Embryonic facial prominence (tissue), 1 donor: ENCODE measurements at regions not wholly inside any gene's neighbourhood (a gene's known extent, or its start where the extent isn't known, plus 50 kb on each side); places are given as distances from the start of the nearest gene placed in this dataset.
A peak's percentile ranks its signal among the peaks of the same experiment; 100 is the strongest.

Experiments used
- DNase-seq: peaks from one replicate; pipeline ENCODE4 v3.0.0-alpha.2; 2016; ENCODE audit errors: extremely low spot score

- DNase-seq = peak; percentile 73
These were observed 288.4 kb downstream of the SNX13 start for GRCh38 chr7:17651863-17652385.

- no peak for DNase-seq
These were observed 285.4 kb downstream of the SNX13 start for GRCh38 chr7:17654940-17655339.

DNA sequence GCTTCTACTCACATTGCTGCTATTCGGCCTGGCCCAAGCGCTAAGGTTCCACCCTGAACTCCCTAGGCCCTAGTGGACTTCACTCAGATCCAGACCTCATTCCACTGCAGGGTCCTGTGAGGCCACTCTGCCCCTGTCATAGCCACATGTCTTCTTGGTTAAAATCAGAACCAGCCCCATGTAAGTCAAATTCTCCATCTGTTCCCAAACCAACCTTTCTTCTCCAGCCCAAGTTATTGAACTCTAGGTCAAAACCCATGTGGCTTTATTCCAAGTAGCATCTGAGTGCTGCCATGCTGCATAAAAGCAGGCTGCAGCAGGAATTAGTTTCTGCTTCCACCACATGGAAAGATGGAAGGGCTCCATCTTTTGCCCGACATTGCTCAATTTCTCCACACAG, 281.2 kb downstream of the SNX13 start:
- DNase-seq = no peak

- no peak for DNase-seq
These were observed 280.2 kb downstream of the SNX13 start for GRCh38 chr7:17660116-17660515.

- DNase-seq = no peak
These were observed 278.2 kb downstream of the SNX13 start for GRCh38 chr7:17661982-17662585.

- no peak for DNase-seq
These were observed 277.1 kb downstream of the SNX13 start for GRCh38 chr7:17663061-17663675.

DNA sequence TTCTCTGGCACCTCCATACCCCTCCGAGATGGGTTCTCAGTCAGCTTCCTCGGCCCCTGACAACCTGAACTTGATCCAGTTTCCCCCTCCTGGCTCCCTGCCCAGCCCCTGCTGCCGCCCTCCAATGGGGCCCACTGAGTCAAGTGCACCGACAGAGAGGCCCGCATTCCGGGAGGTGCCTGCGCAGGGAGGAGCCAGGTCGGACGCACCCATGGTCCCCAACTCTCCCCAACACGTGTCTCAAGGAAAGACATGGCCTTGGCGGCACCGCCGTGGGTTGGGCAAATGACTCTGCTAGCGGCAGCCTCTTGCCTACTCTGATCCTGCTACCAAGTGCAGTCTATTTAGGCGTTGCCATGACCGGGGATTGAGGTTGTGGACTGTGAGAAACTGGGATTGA, 275.3 kb downstream of the SNX13 start:
- DNase-seq = no peak

- no peak for DNase-seq
These were observed 272.2 kb downstream of the SNX13 start for GRCh38 chr7:17668122-17668521.

GRCh38 chr7:17669204-17669603, 271.1 kb downstream of the SNX13 start:
- DNase-seq = no peak

DNA sequence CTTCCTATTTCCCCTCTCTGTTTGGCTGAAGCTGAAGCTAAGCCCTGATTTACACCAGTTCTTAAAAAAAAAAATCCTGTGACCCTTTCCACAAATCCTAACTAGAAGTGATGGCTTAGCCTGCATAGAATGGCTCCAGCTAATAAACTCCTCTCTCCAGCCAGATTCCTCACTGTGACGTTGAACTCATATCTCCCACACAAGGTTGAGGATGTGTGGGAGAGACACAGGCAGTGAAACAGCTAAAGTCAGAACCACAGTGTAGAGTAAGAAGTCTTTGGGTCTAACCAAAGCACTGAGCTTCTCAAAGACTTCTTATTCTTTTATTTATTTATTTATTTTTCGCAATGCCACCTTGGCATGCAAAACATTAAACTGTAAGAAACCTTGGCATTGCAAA, 268.3 kb downstream of the SNX13 start:
- DNase-seq = no peak

DNA sequence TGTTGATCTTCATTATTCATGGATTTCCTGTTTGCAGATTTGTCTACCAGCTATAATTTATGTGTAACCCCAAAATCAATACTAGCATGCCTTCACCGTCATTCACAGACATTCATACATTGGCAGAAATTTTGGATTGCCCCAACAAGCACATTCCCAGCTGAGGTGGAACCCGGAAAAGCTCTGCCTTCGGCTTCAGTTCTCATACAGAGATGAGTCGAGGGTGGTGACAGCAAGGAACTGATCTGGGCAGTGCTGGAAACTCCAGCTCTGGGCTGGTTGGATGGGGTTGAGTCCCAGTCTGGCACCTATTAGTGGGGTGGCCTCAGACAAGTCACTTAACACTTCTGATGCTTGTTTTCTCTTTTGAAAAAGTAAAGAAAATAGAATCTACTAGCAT, 267.5 kb downstream of the SNX13 start:
- no peak for DNase-seq

DNA sequence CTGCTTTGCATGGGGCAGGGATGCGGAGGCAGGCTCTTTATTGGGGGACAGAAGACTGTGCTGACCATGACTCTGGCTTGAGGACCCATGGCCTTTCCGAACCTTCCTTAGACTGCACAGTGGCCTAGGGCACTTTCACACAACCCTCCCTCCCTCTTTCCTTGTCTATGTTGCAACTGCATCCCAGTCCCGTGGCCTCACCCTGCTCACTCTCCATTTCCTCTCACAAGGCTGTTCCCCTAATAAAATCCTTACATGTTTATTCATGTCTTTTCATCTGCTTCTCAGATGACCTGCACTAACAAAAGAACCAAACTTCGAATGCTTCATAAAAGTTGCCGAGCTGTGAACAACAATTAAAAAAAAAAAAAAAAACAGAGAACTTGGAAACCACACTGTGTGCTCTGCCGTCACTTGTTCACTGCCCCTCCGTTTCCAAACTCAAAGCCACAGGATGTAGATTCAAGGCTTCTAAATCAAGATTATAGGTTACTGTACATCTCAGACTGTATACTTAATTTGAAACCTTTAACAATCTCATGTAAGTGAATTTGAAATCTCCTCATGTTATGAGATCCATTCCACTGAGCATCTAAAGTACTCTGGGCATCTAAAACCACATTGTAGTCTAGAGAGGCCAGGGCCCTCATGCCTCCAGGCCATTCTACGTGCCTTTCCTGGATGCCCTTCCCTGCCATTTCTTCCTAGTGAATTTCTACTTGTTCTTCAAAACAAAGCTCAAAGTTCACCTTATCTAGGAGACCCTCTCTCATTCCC, 265.9 kb downstream of the SNX13 start:
- no peak for DNase-seq

DNA sequence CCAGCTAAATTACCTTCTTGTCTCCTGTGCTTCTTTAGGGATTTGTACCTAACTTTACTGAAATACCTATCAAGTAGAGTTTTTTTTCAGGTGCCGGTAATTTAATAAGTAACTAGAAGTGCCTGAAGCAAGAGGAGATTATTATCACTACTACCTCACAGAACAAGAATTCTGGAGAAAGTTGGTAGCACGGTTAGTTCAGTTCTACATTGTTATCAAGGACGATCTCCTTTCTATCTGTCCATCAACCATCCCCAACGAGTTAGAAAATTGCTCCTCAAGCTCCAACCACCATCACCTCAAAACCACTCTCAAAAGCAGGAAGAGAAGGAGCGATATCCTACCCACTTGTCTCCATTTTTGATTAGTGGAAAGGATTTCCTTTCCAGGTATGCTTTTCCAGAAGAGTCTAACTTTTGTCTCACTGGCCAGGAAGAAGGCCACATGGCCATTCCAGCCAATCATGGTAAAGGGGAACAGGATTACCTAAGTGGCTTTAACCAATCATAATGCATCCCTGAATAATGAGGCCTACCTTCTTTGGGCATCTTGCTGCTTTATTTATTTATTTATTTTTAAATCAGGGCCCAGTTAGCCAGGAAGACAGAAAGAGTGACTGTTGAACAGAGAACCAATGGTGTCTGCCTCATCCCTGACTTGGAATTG, 265.2 kb downstream of the SNX13 start:
- DNase-seq = no peak

DNA sequence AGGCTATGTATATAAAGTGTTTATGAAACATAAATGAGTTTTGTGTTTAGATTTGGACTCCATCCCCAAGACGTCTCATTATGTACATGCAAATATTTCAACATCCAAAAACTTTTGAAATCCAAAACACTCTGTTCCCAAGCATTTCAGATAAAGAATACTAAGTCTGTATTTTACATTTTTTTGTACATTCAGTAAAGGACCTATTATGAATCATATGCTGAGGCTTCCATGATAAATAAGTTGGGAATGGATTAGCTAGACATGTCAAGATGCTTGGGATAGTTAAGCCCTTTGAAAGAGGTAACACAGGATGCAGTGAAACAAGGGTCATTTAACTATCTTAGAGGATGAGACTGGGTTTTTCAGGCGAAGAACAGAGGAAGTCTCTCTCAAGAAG, 262.9 kb downstream of the SNX13 start:
- no peak for DNase-seq

GRCh38 chr7:17678896-17679295, 261.4 kb downstream of the SNX13 start:
- no peak for DNase-seq

- DNase-seq = no peak
These were observed 260.8 kb downstream of the SNX13 start for GRCh38 chr7:17679458-17679857.

- DNase-seq = no peak
These were observed 260.3 kb downstream of the SNX13 start for GRCh38 chr7:17680026-17680425.

DNA sequence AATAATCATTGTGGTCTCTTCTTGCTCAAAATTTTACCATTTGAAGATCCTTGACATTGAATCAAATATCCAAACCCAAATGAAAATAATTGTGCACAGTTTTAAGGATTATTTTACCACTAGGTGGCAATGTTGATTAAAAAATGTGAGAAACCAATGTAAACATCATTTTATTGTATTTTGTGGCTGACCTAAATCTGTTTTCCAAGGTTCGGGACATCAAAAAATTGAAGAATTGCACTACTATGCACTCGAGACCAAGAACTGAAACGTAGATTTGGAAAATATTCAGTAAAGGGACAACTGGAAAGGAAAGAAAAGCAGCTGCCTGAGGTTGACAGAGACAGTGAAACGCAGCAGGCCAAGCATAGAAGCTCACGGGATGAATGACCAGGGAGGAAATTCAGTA, 259.3 kb downstream of the SNX13 start:
- no peak for DNase-seq

DNA sequence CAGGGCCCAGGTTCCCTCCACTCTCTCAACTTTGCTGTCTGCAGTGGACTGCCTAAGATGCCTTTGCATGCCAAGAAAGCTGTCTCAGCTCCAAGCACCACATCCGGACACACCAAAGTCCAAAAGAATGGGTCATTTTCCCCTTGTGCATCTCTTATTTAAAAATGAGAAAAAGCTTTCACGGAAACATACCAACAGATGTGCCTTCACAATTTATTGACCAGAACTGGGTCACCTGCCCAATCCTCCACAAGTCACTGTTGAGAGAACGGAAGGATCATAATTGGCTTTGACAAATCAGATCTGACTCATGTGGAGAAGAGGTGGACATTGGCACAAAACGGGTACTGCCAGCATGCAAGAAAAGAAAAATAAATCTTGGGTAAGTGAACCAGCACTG, 258.3 kb downstream of the SNX13 start:
- no peak for DNase-seq

- no peak for DNase-seq
These were observed 257.7 kb downstream of the SNX13 start for GRCh38 chr7:17682586-17682985.

- no peak for DNase-seq
These were observed 255.2 kb downstream of the SNX13 start for GRCh38 chr7:17685141-17685540.

DNA sequence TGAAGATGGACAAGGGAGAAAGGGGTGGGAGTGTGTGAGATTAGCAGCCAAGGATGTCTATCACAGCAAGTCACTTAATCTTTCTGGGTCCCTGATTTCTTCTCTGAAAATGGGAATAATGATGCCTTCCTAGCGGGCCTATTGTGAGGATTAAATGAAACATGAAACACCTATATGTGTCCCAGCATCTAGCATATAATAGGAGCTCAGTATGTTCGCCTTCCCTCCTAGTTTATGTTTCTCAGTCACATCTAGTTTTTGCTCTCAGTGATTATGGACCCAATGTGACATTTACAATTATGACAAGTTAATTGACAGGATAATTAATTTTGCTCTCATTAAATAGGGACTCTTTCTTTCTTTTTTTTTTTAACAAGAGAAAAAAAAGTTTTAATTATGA, 252.9 kb downstream of the SNX13 start:
- DNase-seq = no peak
